Heart left ventricle (tissue), 13 donors: ENCODE measurements at regions not wholly inside any gene's neighbourhood (a gene's known extent, or its start where the extent isn't known, plus 50 kb on each side); places are given as distances from the start of the nearest gene placed in this dataset.

Experiments
- POLR2A ChIP-seq, 2 donors: fragments of 450-650 bp; IDR thresholded peaks; one replicate each; pipeline ENCODE4 v1.6.1; 2017; ENCODE audit warnings: antibody characterized with exemption in 2 of 2, mild to moderate bottlenecking in 2 of 2, moderate library complexity in 2 of 2
- TF ChIP-seq, protein P1 (sequence below), 12 donors: fragments of 200-600 bp; sonication (generic) in 4 of 12; IDR thresholded peaks; one replicate each; pipeline versions ENCODE4 v1.5.0 to v1.8.0; 2018 to 2022; ENCODE audit warnings: antibody characterized with exemption in 12 of 12, mild to moderate bottlenecking in 5 of 12
- donor health status: ischemic (EF 13 %, LVEDD 7.1; RV severe dilation, severe dysfunction).
- donor health status: DM: no; HTN: yes; CAD: no.
- donor health status: DM: no; HTN: no; CAD: no.
- donor health status: ischemic (EF 25% LVEDD 6.9; RV normal size, moderate dysfunction).
- donor health status: ischemic (EF 25% LVEDD 5.7; RV mildly dilated, moderate dysfunction).
- donor health status: ischemic (EF 35%, LVEDD 5.7; RV mildly dilated, moderate dysfunction).
- donor health status: nonischemic (EF 11% LVEDD 7.7; RV severe dilation, severe dysfunction).
- donor health status: DM: yes; HTN: yes; CAD: no.
- donor health status: PGD.
- donor health status: ischemic (EF 29% LVEDD 5.4; RV normal size, mild dysfunction).
- donor health status: nonischemic (EF 23%, LVEDD 6.1; RV moderate dilation, normal function).

DNA sequence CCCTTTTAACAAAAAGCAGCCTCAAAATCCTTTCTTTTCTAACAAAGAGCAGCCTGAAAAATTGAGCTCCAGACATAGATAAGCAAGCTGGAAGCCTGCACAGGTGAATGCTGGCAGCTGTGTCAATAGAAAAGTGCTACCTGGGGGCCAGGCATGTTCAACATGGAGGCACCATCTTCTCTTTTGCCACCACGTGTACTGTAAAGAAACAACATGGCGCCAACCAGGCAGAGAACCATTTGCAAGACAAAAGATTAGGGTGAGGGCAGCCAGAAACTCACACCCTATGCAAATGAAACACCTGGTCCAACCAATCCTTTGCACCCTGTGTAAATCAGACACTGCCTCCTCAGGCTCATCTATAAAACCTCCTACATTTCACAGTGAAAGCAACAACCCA is 96.0 kb downstream of the ACTL7B start:
- TF ChIP-seq, protein P1, sequence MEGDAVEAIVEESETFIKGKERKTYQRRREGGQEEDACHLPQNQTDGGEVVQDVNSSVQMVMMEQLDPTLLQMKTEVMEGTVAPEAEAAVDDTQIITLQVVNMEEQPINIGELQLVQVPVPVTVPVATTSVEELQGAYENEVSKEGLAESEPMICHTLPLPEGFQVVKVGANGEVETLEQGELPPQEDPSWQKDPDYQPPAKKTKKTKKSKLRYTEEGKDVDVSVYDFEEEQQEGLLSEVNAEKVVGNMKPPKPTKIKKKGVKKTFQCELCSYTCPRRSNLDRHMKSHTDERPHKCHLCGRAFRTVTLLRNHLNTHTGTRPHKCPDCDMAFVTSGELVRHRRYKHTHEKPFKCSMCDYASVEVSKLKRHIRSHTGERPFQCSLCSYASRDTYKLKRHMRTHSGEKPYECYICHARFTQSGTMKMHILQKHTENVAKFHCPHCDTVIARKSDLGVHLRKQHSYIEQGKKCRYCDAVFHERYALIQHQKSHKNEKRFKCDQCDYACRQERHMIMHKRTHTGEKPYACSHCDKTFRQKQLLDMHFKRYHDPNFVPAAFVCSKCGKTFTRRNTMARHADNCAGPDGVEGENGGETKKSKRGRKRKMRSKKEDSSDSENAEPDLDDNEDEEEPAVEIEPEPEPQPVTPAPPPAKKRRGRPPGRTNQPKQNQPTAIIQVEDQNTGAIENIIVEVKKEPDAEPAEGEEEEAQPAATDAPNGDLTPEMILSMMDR (IDR thresholded peaks at IDR 0.05) = no peak
- TF ChIP-seq POLR2A (IDR thresholded peaks at IDR 0.05) = no peak
